ENCODE measurements at regions not wholly inside any gene's neighbourhood (a gene's known extent, or its start where the extent isn't known, plus 50 kb on each side); places are given as distances from the start of the nearest gene placed in this dataset.
"Not testable (repeated sequence)": the region's sequence is repeated elsewhere in the genome, so short reads cannot be mapped to it uniquely, and the experiment has no call there.

GRCh38 chr4:85154591-85154990 is 188.1 kb upstream of the WDFY3 start:
- Mint-ChIP-seq H3K27ac (no peak overlapping the region), H3K9me3 (no peaks in the 10 kb centered on the region), H3K4me1 (no peaks in the 10 kb centered on the region), H3K27me3 (no peaks in the 10 kb centered on the region), H3K4me3 (no peak overlapping the region), H3K36me3 (no peaks in the 10 kb centered on the region)
- CTCF ChIA-PET, result no interaction called here
- no peak for DNase-seq

DNA sequence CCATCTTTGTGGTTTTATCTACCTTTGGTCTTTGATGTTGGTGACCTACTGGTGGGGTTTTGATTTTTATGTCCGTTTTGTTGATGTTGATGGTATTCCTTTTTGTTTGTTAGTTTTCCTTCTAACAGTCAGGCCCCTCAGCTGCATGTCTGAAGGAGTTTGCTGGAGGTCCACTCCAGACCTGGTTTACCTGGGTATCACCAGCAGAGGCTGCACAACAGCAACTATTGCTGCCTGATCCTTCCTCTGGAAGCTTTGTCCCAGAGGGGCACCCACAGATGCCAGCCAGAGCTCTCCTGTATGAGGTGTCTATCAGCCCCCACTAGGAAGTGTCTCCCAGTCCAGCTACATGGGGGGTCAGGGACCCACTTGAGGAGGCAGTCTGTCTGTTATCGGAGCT is 199.3 kb upstream of the WDFY3 start:
- DNase-seq, result no peak
- H3K27me3 Mint-ChIP-seq, result no peaks in the 10 kb centered on the region
- H3K4me3 Mint-ChIP-seq, result no peak overlapping the region
- no peak overlapping the region for H3K27ac Mint-ChIP-seq
- no peaks in the 10 kb centered on the region for H3K4me1 Mint-ChIP-seq
- no peaks in the 10 kb centered on the region for H3K36me3 Mint-ChIP-seq
- CTCF ChIA-PET, result no interaction called here
- H3K9me3 Mint-ChIP-seq, result peaks cover 5% of the 10 kb centered on the region

- H3K4me1 Mint-ChIP-seq, result no peaks in the 10 kb centered on the region
- H3K9me3 Mint-ChIP-seq, result peaks cover 5% of the 10 kb centered on the region
- no peak overlapping the region for H3K27ac Mint-ChIP-seq
- CTCF ChIA-PET, result no interaction called here
- DNase-seq, result no peak
- H3K27me3 Mint-ChIP-seq, result no peaks in the 10 kb centered on the region
- no peaks in the 10 kb centered on the region for H3K36me3 Mint-ChIP-seq
- H3K4me3 Mint-ChIP-seq, result no peak overlapping the region
Measured at GRCh38 chr4:85166318-85166717, 199.8 kb upstream of the WDFY3 start.

- Mint-ChIP-seq H3K27ac (no peak overlapping the region), H3K36me3 (no peaks in the 10 kb centered on the region), H3K4me3 (no peak overlapping the region), H3K27me3 (no peaks in the 10 kb centered on the region), H3K9me3 (peaks cover 5% of the 10 kb centered on the region), H3K4me1 (no peaks in the 10 kb centered on the region)
- CTCF ChIA-PET, result no interaction called here
- no peak for DNase-seq
Measured at GRCh38 chr4:85168234-85168834, 201.8 kb upstream of the WDFY3 start.

DNA sequence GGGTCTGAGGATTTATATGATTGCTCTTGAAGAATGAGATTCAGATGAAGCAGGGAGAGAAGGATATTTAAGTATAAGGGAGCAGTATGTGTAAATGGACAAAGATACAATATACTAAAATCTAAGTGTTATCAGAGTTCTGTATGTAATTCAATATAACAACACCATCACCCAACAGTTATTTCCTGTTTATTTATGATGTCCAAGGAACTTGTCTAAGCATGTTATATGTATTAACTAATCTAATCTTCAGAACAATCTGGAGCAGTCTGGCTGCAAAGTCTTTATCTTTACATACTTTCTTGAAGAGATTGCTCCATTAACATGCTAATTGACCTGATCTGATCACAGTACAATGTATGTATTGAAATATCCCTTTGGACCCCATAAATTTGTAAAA is 203.8 kb upstream of the WDFY3 start:
- peaks cover 3% of the 10 kb centered on the region for H3K9me3 Mint-ChIP-seq
- H3K4me1 Mint-ChIP-seq, result no peaks in the 10 kb centered on the region
- no peak overlapping the region for H3K4me3 Mint-ChIP-seq
- CTCF ChIA-PET, result no interaction called here
- H3K27ac Mint-ChIP-seq, result no peak overlapping the region
- H3K27me3 Mint-ChIP-seq, result no peaks in the 10 kb centered on the region
- no peaks in the 10 kb centered on the region for H3K36me3 Mint-ChIP-seq
- DNase-seq, result no peak

DNA sequence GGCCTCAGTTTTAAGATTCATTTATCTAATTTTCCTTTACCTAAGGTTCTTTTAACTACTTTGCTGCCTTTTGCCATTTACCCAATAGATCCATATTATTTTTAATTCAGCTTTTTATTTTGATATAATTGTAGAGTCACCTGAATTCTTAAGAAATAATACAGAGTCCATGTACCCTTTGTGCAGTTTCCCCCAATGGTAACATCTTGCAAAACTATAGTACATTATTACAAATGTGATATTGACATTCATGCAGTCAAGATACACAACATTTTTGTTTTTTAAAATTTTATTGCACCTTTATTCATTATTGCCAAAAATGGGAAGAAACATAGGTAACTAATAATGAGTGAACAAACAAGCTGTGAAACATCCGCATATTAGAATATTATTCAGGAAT is 208.7 kb upstream of the WDFY3 start:
- no peaks in the 10 kb centered on the region for H3K4me1 Mint-ChIP-seq
- CTCF ChIA-PET, result no interaction called here
- no peaks in the 10 kb centered on the region for H3K36me3 Mint-ChIP-seq
- H3K27ac Mint-ChIP-seq, result no peak overlapping the region
- no peak overlapping the region for H3K4me3 Mint-ChIP-seq
- H3K9me3 Mint-ChIP-seq, result no peaks in the 10 kb centered on the region
- no peak for DNase-seq
- no peaks in the 10 kb centered on the region for H3K27me3 Mint-ChIP-seq

DNA sequence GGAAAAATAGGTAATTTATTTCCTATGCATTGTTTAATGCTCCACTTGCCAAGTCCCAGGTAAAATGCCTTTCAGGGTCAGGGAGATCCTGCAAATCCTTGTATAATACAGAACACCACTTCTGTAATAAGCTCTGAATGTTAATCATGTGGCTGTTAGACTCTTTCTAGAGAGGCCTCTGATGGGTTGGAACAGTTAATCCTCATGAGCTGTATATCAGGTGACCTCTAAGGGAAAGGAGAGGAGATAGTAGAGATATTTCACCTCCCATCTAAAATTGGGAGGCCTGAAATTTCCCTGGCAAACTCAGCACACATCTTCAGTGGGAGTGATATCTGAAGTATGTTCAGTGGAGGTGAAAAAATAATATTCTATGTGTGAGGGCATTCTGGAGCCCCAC is 210.6 kb upstream of the WDFY3 start:
- Mint-ChIP-seq H3K27ac (no peak overlapping the region), H3K9me3 (no peaks in the 10 kb centered on the region), H3K4me3 (no peak overlapping the region), H3K4me1 (no peaks in the 10 kb centered on the region), H3K27me3 (no peaks in the 10 kb centered on the region), H3K36me3 (no peaks in the 10 kb centered on the region)
- no peak for DNase-seq
- CTCF ChIA-PET, result no interaction called here

- CTCF ChIA-PET, result no interaction called here
- no peaks in the 10 kb centered on the region for H3K9me3 Mint-ChIP-seq
- H3K36me3 Mint-ChIP-seq, result no peaks in the 10 kb centered on the region
- no peaks in the 10 kb centered on the region for H3K27me3 Mint-ChIP-seq
- no peak overlapping the region for H3K27ac Mint-ChIP-seq
- no peaks in the 10 kb centered on the region for H3K4me1 Mint-ChIP-seq
- no peak for DNase-seq
- H3K4me3 Mint-ChIP-seq, result no peak overlapping the region
Measured at GRCh38 chr4:85177679-85178078, 211.2 kb upstream of the WDFY3 start.

GRCh38 chr4:85180533-85180932 is 214.0 kb upstream of the WDFY3 start:
- Mint-ChIP-seq H3K4me1 (no peaks in the 10 kb centered on the region), H3K4me3 (no peak overlapping the region), H3K27me3 (no peaks in the 10 kb centered on the region), H3K36me3 (no peaks in the 10 kb centered on the region), H3K9me3 (no peaks in the 10 kb centered on the region), H3K27ac (no peak overlapping the region)
- no peak for DNase-seq
- CTCF ChIA-PET, result no interaction called here

GRCh38 chr4:85187106-85187505 is 220.6 kb upstream of the WDFY3 start:
- no peak overlapping the region for H3K27ac Mint-ChIP-seq
- CTCF ChIA-PET, result no interaction called here
- H3K27me3 Mint-ChIP-seq, result no peaks in the 10 kb centered on the region
- no peak for DNase-seq
- no peaks in the 10 kb centered on the region for H3K36me3 Mint-ChIP-seq
- H3K4me1 Mint-ChIP-seq, result no peaks in the 10 kb centered on the region
- H3K9me3 Mint-ChIP-seq, result peaks cover 2% of the 10 kb centered on the region
- H3K4me3 Mint-ChIP-seq, result no peak overlapping the region

- H3K4me3 Mint-ChIP-seq, H3K4me1 Mint-ChIP-seq, H3K27me3 Mint-ChIP-seq, DNase-seq, CTCF ChIA-PET, H3K36me3 Mint-ChIP-seq, H3K27ac Mint-ChIP-seq: not testable (repeated sequence)
- H3K9me3 Mint-ChIP-seq, result peaks cover 16% of the 10 kb centered on the region
Measured at GRCh38 chr4:85196015-85196414, 229.5 kb upstream of the WDFY3 start.

DNA sequence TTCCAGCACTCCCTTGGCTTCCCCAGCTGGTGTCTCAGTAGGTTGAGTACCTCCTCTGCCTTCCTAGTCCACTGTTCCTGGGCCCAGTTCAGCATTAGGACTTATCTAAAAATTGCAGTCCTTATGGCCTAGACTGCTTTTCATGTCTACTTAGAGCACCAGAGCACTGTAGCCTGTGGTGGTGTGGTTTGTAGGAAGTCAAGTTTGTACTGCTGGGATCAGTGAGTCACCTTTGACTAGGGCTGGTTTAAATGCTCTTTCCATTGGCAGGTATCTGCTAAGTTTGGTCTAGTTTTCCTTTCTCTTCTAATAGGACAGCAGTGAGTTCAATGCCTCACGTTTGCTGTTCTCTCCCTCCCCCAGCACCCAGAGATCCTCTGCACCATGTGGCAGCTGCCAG is 233.6 kb upstream of the WDFY3 start:
- Mint-ChIP-seq H3K4me1 (no peaks in the 10 kb centered on the region), H3K27me3 (no peaks in the 10 kb centered on the region), H3K27ac (no peak overlapping the region), H3K4me3 (no peak overlapping the region), H3K36me3 (no peaks in the 10 kb centered on the region), H3K9me3 (peaks cover 16% of the 10 kb centered on the region)
- CTCF ChIA-PET, result no interaction called here
- DNase-seq, result no peak

GRCh38 chr4:85209161-85209560 is 242.7 kb upstream of the WDFY3 start:
- H3K27me3 Mint-ChIP-seq, result no peaks in the 10 kb centered on the region
- no peak overlapping the region for H3K27ac Mint-ChIP-seq
- no peaks in the 10 kb centered on the region for H3K4me1 Mint-ChIP-seq
- no peak overlapping the region for H3K4me3 Mint-ChIP-seq
- CTCF ChIA-PET, result no interaction called here
- no peaks in the 10 kb centered on the region for H3K36me3 Mint-ChIP-seq
- H3K9me3 Mint-ChIP-seq, result peaks cover 23% of the 10 kb centered on the region
- no peak for DNase-seq

DNA sequence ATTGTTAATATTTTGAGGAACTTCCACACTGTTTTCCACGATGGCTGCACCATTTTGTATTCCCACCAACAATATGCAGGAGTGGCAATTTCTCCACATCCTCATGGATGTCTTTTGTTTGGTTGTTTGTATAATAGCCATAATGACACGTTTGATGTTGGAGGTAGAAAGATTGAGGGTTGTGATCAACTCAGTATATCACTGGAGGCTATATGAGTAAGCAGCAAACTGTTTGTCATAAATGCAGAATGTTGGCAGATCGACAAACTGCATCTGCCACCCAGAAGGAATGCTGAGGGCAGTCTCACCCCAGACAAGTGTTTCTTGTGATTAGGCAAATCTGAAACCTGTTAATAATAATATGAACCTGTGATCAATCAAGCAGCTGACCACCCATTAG is 243.9 kb upstream of the WDFY3 start:
- no peaks in the 10 kb centered on the region for H3K36me3 Mint-ChIP-seq
- H3K9me3 Mint-ChIP-seq, result peaks cover 21% of the 10 kb centered on the region
- H3K4me3 Mint-ChIP-seq, result no peak overlapping the region
- H3K4me1 Mint-ChIP-seq, result no peaks in the 10 kb centered on the region
- H3K27ac Mint-ChIP-seq, result no peak overlapping the region
- no peaks in the 10 kb centered on the region for H3K27me3 Mint-ChIP-seq
- CTCF ChIA-PET, result no interaction called here
- no peak for DNase-seq

GRCh38 chr4:85216571-85216970 is 250.1 kb upstream of the WDFY3 start:
- peaks cover 21% of the 10 kb centered on the region for H3K9me3 Mint-ChIP-seq
- H3K27me3 Mint-ChIP-seq, H3K4me3 Mint-ChIP-seq, H3K4me1 Mint-ChIP-seq, H3K36me3 Mint-ChIP-seq, CTCF ChIA-PET, DNase-seq, H3K27ac Mint-ChIP-seq: not testable (repeated sequence)

GRCh38 chr4:85218756-85219155 is 252.3 kb upstream of the WDFY3 start:
- no peak overlapping the region for H3K4me3 Mint-ChIP-seq
- CTCF ChIA-PET, result no interaction called here
- peaks cover 19% of the 10 kb centered on the region for H3K9me3 Mint-ChIP-seq
- no peaks in the 10 kb centered on the region for H3K27me3 Mint-ChIP-seq
- H3K36me3 Mint-ChIP-seq, result no peaks in the 10 kb centered on the region
- H3K27ac Mint-ChIP-seq, result no peak overlapping the region
- H3K4me1 Mint-ChIP-seq, result no peaks in the 10 kb centered on the region
- DNase-seq, result no peak
